ENCODE measurements at regions not wholly inside any gene's neighbourhood (a gene's known extent, or its start where the extent isn't known, plus 50 kb on each side); places are given as distances from the start of the nearest gene placed in this dataset.

DNA sequence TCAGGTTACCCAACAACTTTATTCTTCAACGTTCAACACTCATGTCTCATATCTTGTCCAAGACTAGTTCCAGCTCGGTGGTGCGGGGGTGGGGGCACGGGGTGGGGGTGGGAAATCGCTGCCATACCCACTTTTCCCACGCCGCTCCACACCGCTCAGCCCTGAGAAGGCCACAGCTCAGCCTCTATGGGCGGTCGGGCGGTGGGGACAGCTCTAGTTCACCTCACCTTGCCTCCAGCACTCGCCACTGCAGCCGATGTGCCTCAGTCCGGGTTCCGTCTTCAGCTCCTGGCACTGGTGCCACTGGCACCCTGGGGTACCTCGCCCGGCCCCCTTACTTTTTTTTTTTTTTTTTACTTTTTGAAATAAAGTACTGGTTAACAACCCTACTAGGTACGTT lies 522.2 kb downstream of the PCDH19 start:
- TF ChIP-seq, protein P1, sequence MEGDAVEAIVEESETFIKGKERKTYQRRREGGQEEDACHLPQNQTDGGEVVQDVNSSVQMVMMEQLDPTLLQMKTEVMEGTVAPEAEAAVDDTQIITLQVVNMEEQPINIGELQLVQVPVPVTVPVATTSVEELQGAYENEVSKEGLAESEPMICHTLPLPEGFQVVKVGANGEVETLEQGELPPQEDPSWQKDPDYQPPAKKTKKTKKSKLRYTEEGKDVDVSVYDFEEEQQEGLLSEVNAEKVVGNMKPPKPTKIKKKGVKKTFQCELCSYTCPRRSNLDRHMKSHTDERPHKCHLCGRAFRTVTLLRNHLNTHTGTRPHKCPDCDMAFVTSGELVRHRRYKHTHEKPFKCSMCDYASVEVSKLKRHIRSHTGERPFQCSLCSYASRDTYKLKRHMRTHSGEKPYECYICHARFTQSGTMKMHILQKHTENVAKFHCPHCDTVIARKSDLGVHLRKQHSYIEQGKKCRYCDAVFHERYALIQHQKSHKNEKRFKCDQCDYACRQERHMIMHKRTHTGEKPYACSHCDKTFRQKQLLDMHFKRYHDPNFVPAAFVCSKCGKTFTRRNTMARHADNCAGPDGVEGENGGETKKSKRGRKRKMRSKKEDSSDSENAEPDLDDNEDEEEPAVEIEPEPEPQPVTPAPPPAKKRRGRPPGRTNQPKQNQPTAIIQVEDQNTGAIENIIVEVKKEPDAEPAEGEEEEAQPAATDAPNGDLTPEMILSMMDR (IDR thresholded peaks at IDR 0.05): no peak

DNA sequence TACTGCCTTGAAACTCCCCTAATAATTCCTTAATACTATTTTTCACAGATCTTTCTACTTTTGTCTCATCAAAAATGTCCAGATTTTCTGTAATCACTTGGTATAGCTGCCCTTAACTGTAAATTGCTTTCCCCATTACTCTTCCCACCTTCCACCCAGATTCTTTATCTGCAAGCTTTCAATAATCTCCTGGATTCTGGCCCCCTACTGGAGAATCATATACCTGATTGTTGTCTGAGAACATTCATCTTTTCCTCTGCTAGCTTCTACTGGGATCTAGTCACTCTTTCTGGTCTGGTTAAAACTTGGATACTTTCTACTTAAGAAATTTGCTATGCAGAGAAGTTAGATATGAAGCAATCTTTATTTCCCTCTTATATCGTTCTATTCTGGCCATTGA lies 552.6 kb downstream of the PCDH19 start:
- TF ChIP-seq, protein P1 (IDR thresholded peaks at IDR 0.05): no peak

DNA sequence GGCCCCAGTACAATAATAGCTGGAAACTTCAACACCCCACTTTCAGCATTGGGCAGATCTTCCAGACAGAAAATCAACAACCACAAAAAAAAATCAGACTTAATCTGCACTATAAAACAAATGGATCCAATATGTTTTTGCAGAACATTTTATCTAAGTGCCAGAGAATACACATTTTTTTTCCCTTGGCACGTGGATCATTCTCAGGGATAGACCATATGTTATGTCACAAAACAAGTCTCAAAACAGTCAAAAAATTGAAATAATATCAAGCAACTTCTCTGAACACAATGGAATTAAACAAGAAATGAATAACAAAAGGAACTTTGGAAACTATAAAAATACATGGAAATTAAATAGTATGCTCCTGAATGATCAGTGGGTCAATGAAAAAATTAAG lies 576.3 kb downstream of the PCDH19 start:
- TF ChIP-seq, protein P1 (IDR thresholded peaks at IDR 0.05): no peak

DNA sequence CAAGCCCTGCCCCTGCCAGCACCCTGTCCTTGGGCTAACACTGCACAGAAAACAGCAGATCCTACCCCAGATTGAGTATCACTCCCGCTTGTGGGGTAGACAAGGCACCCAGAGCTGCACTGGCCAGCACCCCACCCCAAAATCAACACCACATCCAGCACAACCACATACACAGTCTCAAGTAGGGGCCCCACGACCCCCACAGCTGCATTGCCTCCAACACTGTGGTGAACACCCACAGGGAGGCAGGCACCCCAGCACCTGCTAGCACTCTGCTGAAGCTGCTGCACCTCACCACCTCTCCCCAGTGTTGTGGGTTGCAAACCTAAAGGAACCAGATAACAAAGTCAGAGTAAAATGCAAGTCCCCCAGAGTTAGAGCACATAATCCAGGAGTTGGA lies 589.9 kb downstream of the PCDH19 start:
- TF ChIP-seq, protein P1 (IDR thresholded peaks at IDR 0.05): no peak

DNA sequence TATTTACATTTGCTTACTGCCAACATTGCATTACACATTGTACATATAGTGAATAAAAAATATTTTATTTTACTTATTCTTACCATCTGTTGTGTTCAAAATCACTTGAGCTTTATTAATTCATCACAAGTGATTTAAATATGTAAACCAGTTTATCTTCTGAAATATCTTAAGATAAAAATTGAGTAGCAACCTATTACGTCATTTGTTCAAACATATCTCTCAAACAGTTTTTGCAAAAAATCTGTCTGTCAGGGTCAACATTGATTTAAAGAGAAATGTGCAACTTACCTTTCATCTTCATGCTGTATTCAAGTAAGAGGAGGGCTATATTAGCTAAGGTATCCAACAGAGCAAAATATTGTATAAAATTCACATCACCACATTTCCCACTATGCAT lies 610.1 kb downstream of the PCDH19 start:
- TF ChIP-seq, protein P1 (IDR thresholded peaks at IDR 0.05): no peak

DNA sequence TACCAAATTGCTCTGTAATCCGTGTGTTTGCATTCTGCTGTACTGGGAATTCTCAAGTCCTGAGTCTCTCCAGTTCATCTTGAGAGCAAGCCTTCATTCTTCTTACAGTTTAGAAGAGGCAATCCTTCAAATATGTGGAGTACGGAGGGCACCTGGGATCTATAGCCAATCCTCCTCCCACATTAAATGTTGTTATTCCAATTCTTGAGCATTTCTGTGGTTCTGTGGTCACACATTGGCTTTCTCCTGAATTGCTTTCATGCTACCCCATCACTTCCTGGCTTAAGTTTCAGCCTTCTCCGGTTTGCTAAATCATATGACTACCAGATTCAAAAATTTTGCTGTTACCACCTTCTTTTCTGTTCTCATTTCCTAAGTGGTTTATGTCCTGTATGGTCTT lies 611.1 kb downstream of the PCDH19 start:
- TF ChIP-seq, protein P1 (IDR thresholded peaks at IDR 0.05): no peak

DNA sequence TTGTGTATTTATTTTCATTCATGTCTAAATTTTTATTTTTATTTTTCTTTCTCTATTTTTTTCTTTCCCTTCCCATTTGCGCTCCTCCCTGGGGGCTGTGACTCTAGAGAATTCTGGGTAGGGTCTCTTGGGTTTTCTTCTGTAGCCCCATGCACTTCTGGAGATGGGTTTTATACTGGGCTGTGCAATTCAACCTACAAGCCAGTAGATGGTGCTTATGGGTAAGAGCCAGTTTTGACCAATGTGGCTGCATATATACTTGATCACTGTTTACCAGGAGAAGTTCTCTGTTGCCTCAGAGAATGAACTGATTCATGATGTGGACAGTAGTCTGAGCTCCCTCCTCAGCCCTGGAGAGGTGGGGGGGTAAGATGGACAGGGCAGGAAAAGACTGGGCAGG lies 614.6 kb downstream of the PCDH19 start:
- TF ChIP-seq, protein P1 (IDR thresholded peaks at IDR 0.05): no peak; the same call in 1 of the 2 replicates

DNA sequence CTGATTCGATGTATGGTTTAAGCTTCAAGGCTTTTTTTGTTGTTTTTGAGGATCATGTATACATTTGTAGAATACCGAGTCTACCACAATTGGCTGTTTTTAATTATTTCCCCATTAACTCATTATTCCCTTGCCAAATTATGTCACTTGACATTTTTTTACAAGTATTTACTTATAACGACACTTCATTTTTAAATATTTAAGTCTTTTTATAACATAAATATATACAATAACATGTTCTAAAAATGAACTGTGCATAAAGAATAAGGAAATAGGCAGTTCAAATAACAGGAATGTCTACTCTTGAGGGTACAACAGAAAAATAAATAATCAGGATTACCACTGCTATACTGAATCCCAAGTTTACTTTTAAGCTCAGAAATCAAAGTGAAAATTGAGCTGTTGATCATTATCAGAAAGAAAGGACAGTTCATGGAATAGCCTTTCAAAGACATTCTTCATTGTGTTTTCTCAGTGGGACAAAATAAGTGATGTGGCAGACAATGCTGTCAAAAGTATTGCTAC lies 627.5 kb downstream of the PCDH19 start:
- TF ChIP-seq, protein P1 (IDR thresholded peaks at IDR 0.05): no peak
